ENCODE measurements at regions not wholly inside any gene's neighbourhood (a gene's known extent, or its start where the extent isn't known, plus 50 kb on each side); places are given as distances from the start of the nearest gene placed in this dataset.

DNA sequence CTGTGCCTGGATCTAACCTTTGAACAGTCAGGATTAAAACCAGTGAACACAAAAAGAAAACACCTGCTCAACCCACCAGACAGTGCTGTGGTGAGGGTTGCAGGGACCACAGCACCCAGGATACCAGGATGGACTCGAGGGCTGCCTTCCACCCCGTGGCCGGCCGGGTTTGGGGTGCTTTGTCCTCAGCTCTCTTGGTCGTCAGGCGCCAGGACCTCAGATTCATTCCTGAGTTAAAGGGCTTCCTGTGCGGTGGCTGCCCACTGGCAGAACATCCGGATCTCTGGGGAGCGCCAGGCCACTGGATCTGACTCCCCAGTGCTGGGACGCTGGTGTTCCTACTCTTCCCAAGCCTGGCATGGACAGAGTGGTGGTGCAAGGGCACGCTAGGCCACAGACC is 239.8 kb downstream of the TFCP2L1 start:
- Histone ChIP-seq H3K4me3 (ENCODE audit: low read depth in 1 of 2, low read length in 1 of 2) (no peak overlapping the region), H3K27ac (no peak overlapping the region), H3K27me3 (no peaks in the 10 kb centered on the region), H3K36me3 (no peaks in the 10 kb centered on the region), H3K9me3 (no peaks in the 10 kb centered on the region), H3K4me1 (ENCODE audit: control insufficient read depth in 1 of 2, insufficient read depth in 1 of 2, low read depth in 1 of 2, low read length in 1 of 2) (no peaks in the 10 kb centered on the region)
- TF ChIP-seq, protein P1, sequence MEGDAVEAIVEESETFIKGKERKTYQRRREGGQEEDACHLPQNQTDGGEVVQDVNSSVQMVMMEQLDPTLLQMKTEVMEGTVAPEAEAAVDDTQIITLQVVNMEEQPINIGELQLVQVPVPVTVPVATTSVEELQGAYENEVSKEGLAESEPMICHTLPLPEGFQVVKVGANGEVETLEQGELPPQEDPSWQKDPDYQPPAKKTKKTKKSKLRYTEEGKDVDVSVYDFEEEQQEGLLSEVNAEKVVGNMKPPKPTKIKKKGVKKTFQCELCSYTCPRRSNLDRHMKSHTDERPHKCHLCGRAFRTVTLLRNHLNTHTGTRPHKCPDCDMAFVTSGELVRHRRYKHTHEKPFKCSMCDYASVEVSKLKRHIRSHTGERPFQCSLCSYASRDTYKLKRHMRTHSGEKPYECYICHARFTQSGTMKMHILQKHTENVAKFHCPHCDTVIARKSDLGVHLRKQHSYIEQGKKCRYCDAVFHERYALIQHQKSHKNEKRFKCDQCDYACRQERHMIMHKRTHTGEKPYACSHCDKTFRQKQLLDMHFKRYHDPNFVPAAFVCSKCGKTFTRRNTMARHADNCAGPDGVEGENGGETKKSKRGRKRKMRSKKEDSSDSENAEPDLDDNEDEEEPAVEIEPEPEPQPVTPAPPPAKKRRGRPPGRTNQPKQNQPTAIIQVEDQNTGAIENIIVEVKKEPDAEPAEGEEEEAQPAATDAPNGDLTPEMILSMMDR (IDR thresholded peaks at IDR 0.05): no peak

GRCh38 chr2:121046335-121046734 is 238.7 kb downstream of the TFCP2L1 start:
- no peaks in the 10 kb centered on the region for H3K27me3 ChIP-seq
- H3K27ac ChIP-seq: no peak overlapping the region
- TF ChIP-seq, protein P1 (IDR thresholded peaks at IDR 0.05): no peak
- no peaks in the 10 kb centered on the region for H3K9me3 ChIP-seq
- no peaks in the 10 kb centered on the region for H3K4me1 ChIP-seq (ENCODE audit: control insufficient read depth in 1 of 2, insufficient read depth in 1 of 2, low read depth in 1 of 2, low read length in 1 of 2)
- H3K36me3 ChIP-seq: no peaks in the 10 kb centered on the region
- H3K4me3 ChIP-seq (ENCODE audit: low read depth in 1 of 2, low read length in 1 of 2): no peak overlapping the region

DNA sequence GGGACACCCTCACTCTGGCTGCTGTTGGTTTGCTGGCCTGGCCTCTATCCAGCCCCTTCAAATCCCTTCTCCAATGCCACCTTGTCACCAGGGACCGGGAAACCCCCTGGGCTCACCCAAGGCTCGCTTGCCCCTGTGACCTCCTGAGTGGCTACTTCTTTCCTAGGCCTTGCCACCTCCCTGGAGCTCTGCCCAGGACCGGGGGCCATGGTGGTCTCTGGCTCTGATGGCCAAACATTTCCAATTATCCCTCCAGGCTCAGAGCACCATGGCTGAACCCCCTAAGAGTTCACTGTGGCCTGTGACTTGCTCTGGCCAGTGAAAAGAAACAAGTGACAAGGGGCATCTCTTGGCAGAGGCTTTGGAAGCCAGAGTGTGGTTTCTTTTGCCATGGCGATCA is 237.6 kb downstream of the TFCP2L1 start:
- no peaks in the 10 kb centered on the region for H3K27me3 ChIP-seq
- no peak overlapping the region for H3K27ac ChIP-seq
- H3K4me1 ChIP-seq (ENCODE audit: control insufficient read depth in 1 of 2, insufficient read depth in 1 of 2, low read depth in 1 of 2, low read length in 1 of 2): no peaks in the 10 kb centered on the region
- H3K36me3 ChIP-seq: no peaks in the 10 kb centered on the region
- H3K4me3 ChIP-seq (ENCODE audit: low read depth in 1 of 2, low read length in 1 of 2): no peak overlapping the region
- TF ChIP-seq, protein P1 (IDR thresholded peaks at IDR 0.05): no peak
- H3K9me3 ChIP-seq: no peaks in the 10 kb centered on the region

DNA sequence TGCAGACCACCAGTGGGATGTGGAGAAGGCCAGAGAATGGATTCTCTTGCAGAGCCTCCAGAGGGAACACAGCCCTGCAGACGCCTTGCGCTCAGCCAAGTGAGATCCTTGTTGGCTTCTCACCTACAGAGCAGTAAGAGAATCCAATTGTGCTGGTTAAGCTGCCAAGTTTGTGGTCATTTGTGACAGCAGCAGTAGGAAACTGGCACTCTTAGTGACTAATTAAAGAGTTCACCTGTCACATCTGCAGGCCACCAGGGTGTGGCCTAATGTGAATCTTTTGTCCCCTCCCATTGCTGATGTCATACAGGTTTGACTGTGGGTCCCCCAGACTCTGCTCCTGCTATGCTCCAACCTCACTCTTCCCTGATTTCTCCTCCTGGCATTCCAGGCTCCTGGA is 235.9 kb downstream of the TFCP2L1 start:
- TF ChIP-seq, protein P1 (IDR thresholded peaks at IDR 0.05): no peak
- Histone ChIP-seq H3K36me3 (no peaks in the 10 kb centered on the region), H3K4me3 (ENCODE audit: low read depth in 1 of 2, low read length in 1 of 2) (no peak overlapping the region), H3K27ac (no peak overlapping the region), H3K9me3 (no peaks in the 10 kb centered on the region), H3K4me1 (ENCODE audit: control insufficient read depth in 1 of 2, insufficient read depth in 1 of 2, low read depth in 1 of 2, low read length in 1 of 2) (no peaks in the 10 kb centered on the region), H3K27me3 (no peaks in the 10 kb centered on the region)

GRCh38 chr2:121049950-121050585 is 234.9 kb downstream of the TFCP2L1 start:
- Histone ChIP-seq H3K4me3 (ENCODE audit: low read depth in 1 of 2, low read length in 1 of 2) (no peak overlapping the region), H3K4me1 (ENCODE audit: control insufficient read depth in 1 of 2, insufficient read depth in 1 of 2, low read depth in 1 of 2, low read length in 1 of 2) (no peaks in the 10 kb centered on the region), H3K9me3 (no peaks in the 10 kb centered on the region), H3K27ac (no peak overlapping the region), H3K36me3 (no peaks in the 10 kb centered on the region), H3K27me3 (no peaks in the 10 kb centered on the region)
- TF ChIP-seq, protein P1 (IDR thresholded peaks at IDR 0.05): no peak
